GM12878 (cell line): ENCODE measurements at regions not wholly inside any gene's neighbourhood (a gene's known extent, or its start where the extent isn't known, plus 50 kb on each side); places are given as distances from the start of the nearest gene placed in this dataset.

Source experiments
- ATAC-seq: fragments of 200-7000 bp; cut with Tn5 transposase; 3 replicates; pipeline ENCODE4 v1.9.1; 2020; ENCODE audit warnings: mild to moderate bottlenecking, moderate library complexity
- BruUV-seq: library from RNA; stranded (reverse); fragments of 400-500 nt; replicated peaks from 2 replicates; lab custom pipeline; 2021; lab: Mats Ljungman, UMichigan
- CTCF ChIA-PET: fragments of 300-600 bp; sonication (Branson Sonifier 250); formaldehyde crosslinking; extraction: SDS; loops from one replicate; lab custom pipeline; 2021; ENCODE audit warnings: inconsistent platforms; lab: Yijun Ruan, JAX
- POLR2A ChIA-PET: fragments of 350-600 bp; formaldehyde crosslinking; extraction: SDS; loops from one replicate; lab custom pipeline; 2021; ENCODE audit warnings: inconsistent platforms; lab: Charles Lee
- RAD21 ChIA-PET: fragments of 300-600 bp; sonication (Branson Sonifier 250); formaldehyde crosslinking; loops from one replicate; lab custom pipeline; 2023; ENCODE audit warnings: antibody characterized with exemption; ENCODE audit not compliant: unreplicated experiment; lab: Charles Lee
- SMC1A ChIA-PET: fragments of 300-600 bp; sonication (Branson Sonifier 250); formaldehyde crosslinking; loops from one replicate; lab custom pipeline; 2023; ENCODE audit not compliant: unreplicated experiment, uncharacterized antibody; lab: Charles Lee
- DNase-seq: peaks from one replicate; pipeline ENCODE4 v3.0.0-alpha.2; 2011; ENCODE audit warnings: low read depth, low spot score
- FAIRE-seq: peaks from 3 replicates; lab custom pipeline; 2011; peaks lifted over from hg19 to GRCh38; lab: Jason Lieb, UNC
- H2AFZ ChIP-seq: 2 replicates; pipeline ENCODE4 v1.6.0; 2011; ENCODE audit warnings: low read depth, low read length, control low read depth; ENCODE audit not compliant: control insufficient read depth
- H3K27ac ChIP-seq: 2 replicates; pipeline ENCODE4 v1.5.1; 2011; ENCODE audit warnings: control low read depth; ENCODE audit not compliant: control insufficient read depth, insufficient read depth
- H3K27me3 ChIP-seq, 2 experiments: replicated peaks in 1 of 2; 2 replicates each; pipeline versions ENCODE4 v1.6.0 to v1.6.1; 2011; ENCODE audit warnings: low read length in 1 of 2; ENCODE audit not compliant: control insufficient read depth in 2 of 2, insufficient read depth in 2 of 2
- H3K36me3 ChIP-seq, 2 experiments: 2 replicates each; pipeline ENCODE4 v1.5.1; 2011; ENCODE audit warnings: low read length in 1 of 2; ENCODE audit not compliant: control insufficient read depth in 2 of 2, insufficient read depth in 2 of 2
- H3K4me1 ChIP-seq: 2 replicates; pipeline ENCODE4 v1.6.1; 2011; ENCODE audit warnings: mild to moderate bottlenecking, low read length, moderate library complexity, mixed read lengths; ENCODE audit not compliant: control insufficient read depth, insufficient read depth
- H3K4me2 ChIP-seq: 2 replicates; pipeline ENCODE4 v1.6.0; 2011; ENCODE audit warnings: control low read depth; ENCODE audit not compliant: control insufficient read depth, insufficient read depth
- H3K4me3 ChIP-seq: fragments of 200-600 bp; sonication (generic); 2 replicates; pipeline ENCODE4 v1.5.1; 2016
- H3K79me2 ChIP-seq: 2 replicates; pipeline ENCODE4 v1.6.0; 2011; ENCODE audit warnings: low read length; ENCODE audit not compliant: control insufficient read depth, insufficient read depth
- H3K9ac ChIP-seq: 2 replicates; pipeline ENCODE4 v1.8.0; 2011; ENCODE audit warnings: low read length, control low read depth, mixed read lengths; ENCODE audit not compliant: control insufficient read depth, insufficient read depth
- H3K9me3 ChIP-seq: replicated peaks from 3 replicates; pipeline ENCODE4 v1.5.1; 2011; ENCODE audit warnings: mild to moderate bottlenecking, low read length; ENCODE audit not compliant: control insufficient read depth, insufficient read depth
- H4K20me1 ChIP-seq: 2 replicates; pipeline ENCODE4 v1.6.0; 2011; ENCODE audit not compliant: control insufficient read depth, insufficient read depth
- NR2C2 ChIP-seq: IDR thresholded peaks from 2 replicates; pipeline ENCODE4 v1.6.1; 2011; ENCODE audit warnings: borderline replicate concordance, low read depth; ENCODE audit not compliant: control insufficient read depth, insufficient read length
- PML ChIP-seq: IDR thresholded peaks from 2 replicates; pipeline ENCODE4 v1.6.1; 2012; ENCODE audit warnings: low read length, inconsistent platforms
- RAD21 ChIP-seq: IDR thresholded peaks from 2 replicates; pipeline ENCODE4 v1.6.1; 2011; ENCODE audit warnings: mild to moderate bottlenecking, low read depth, low read length, moderate library complexity; ENCODE audit not compliant: insufficient read depth
- RAD51 ChIP-seq: fragments of 450-650 bp; IDR thresholded peaks from 2 replicates; pipeline ENCODE4 v1.6.1; 2016; ENCODE audit warnings: moderate library complexity, mild to moderate bottlenecking, inconsistent platforms
- SKIL ChIP-seq: fragments of 450-650 bp; IDR thresholded peaks from 2 replicates; pipeline ENCODE4 v1.6.1; 2017; ENCODE audit warnings: mild to moderate bottlenecking, low read depth, inconsistent platforms; ENCODE audit not compliant: poor library complexity, severe bottlenecking
- SMC3 ChIP-seq: IDR thresholded peaks from 2 replicates; pipeline ENCODE4 v1.6.1; 2011; ENCODE audit warnings: low read length, improper control_type of control experiment, borderline replicate concordance
- ZNF622 ChIP-seq: fragments of 450-650 bp; IDR thresholded peaks from 2 replicates; pipeline ENCODE4 v1.6.1; 2017; ENCODE audit warnings: mild to moderate bottlenecking, inconsistent platforms
- WGBS: methylation state at CpG from one replicate; pipeline ENCODE4 v1.1.6; 2016; ENCODE audit warnings: low lambda C conversion rate; ENCODE audit not compliant: insufficient replicate concordance, insufficient coverage; ENCODE audit errors: missing lambda C conversion rate; 5-methylcytosine and 5-hydroxymethylcytosine counted together
- in situ Hi-C: fragments of 300-500 bp; cut with MboI; formaldehyde crosslinking; loops from 9 replicates; pipeline ENCODE4 v1.14.3; 2018; ENCODE audit warnings: mixed read lengths
- intact Hi-C: fragments of 100-400 bp; cut with micrococcal nuclease; formaldehyde crosslinking; loops from one replicate; pipeline ENCODE4 v1.14.2; 2022; ENCODE audit not compliant: unreplicated experiment

DNA sequence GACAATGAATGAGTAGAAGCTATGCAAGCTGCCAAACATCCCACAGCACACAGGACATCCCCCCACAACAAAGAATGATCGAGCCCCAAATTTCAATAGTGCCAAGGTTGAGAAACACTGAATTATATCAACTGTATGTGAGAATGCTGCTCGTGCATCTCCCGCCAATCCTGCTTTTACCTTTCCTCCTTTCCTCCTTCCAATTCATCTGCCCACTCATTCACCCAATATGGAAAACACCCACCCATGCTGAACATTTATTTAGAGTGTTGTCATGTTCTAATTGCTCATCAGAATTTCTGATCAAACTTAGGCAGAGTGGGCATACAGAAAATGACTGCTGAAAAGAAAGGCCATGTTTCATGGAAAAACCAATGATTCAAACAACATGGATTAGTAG, 183.0 kb downstream of the TMEM114 start:
- H3K9me3 ChIP-seq: no peaks in the 10 kb centered on the region
- 2% methylated on average over 3 of the region's 3 CpGs for WGBS
- no peaks in the 10 kb centered on the region for H3K36me3 ChIP-seq
- no peak overlapping the region for H3K4me2 ChIP-seq
- H3K4me3 ChIP-seq: no peak overlapping the region
- no peak overlapping the region for H2AFZ ChIP-seq
- POLR2A ChIA-PET: no interaction called here
- DNase-seq (no peak), FAIRE-seq (no peak), ATAC-seq (no peak)
- H3K79me2 ChIP-seq: no peaks in the 10 kb centered on the region
- TF ChIP-seq NR2C2 (no peak), RAD51 (no peak), PML (no peak), SKIL (no peak), ZNF622 (no peak), RAD21 (no peak), SMC3 (no peak)
- intact Hi-C loops (no loop called here), in situ Hi-C loops (no loop called here)
- SMC1A ChIA-PET: no interaction called here
- no peak overlapping the region for H3K9ac ChIP-seq
- H3K27ac ChIP-seq: no peak overlapping the region
- H4K20me1 ChIP-seq: no peaks in the 10 kb centered on the region
- CTCF ChIA-PET: no interaction called here
- no peaks in the 10 kb centered on the region for H3K4me1 ChIP-seq
- RAD21 ChIA-PET: no interaction called here
- no peaks in the 10 kb centered on the region for H3K27me3 ChIP-seq
- BruUV-seq: no TSS peak
